IPS-18a (cell line): ENCODE measurements at regions not wholly inside any gene's neighbourhood (a gene's known extent, or its start where the extent isn't known, plus 50 kb on each side); places are given as distances from the start of the nearest gene placed in this dataset.

ENCODE experiments used
- H3K27ac ChIP-seq: one replicate; pipeline ENCODE4 v1.5.1; 2013; ENCODE audit warnings: low read length
- H3K27me3 ChIP-seq: one replicate; pipeline ENCODE4 v1.6.1; 2013; ENCODE audit warnings: mild to moderate bottlenecking, low read length; ENCODE audit not compliant: control insufficient read depth, insufficient read depth
- H3K36me3 ChIP-seq: one replicate; pipeline ENCODE4 v1.6.1; 2013; ENCODE audit warnings: low read depth, low read length; ENCODE audit not compliant: control insufficient read depth
- H3K4me1 ChIP-seq: one replicate; pipeline ENCODE4 v1.6.1; 2013; ENCODE audit warnings: low read depth, low read length; ENCODE audit not compliant: control insufficient read depth
- H3K4me3 ChIP-seq: one replicate; pipeline ENCODE4 v1.5.1; 2013; ENCODE audit warnings: low read length
- H3K9ac ChIP-seq: one replicate; pipeline ENCODE4 v1.6.1; 2013; ENCODE audit warnings: mild to moderate bottlenecking, low read length, moderate library complexity
- H3K9me3 ChIP-seq: one replicate; pipeline ENCODE4 v1.6.1; 2013; ENCODE audit warnings: low read depth, low read length; ENCODE audit not compliant: control insufficient read depth

- peak overlapping the region; percentile 54 for H3K27ac ChIP-seq
- H3K4me3 ChIP-seq = peak overlapping the region; percentile 45
- H3K36me3 ChIP-seq = no peaks in the 10 kb centered on the region
- H3K9ac ChIP-seq = peak overlapping the region; percentile 28
- H3K4me1 ChIP-seq = peaks cover 7% of the 10 kb centered on the region
- no peaks in the 10 kb centered on the region for H3K9me3 ChIP-seq
- no peaks in the 10 kb centered on the region for H3K27me3 ChIP-seq
Observed at GRCh38 chr19:46546194-46546896, 50.7 kb upstream of the PNMA8B start.

- H3K27ac ChIP-seq = no peak overlapping the region
- no peaks in the 10 kb centered on the region for H3K9me3 ChIP-seq
- H3K36me3 ChIP-seq = no peaks in the 10 kb centered on the region
- H3K4me1 ChIP-seq = peaks cover 7% of the 10 kb centered on the region
- H3K27me3 ChIP-seq = no peaks in the 10 kb centered on the region
- no peak overlapping the region for H3K4me3 ChIP-seq
- no peak overlapping the region for H3K9ac ChIP-seq
Observed at GRCh38 chr19:46550684-46551083, 50.4 kb upstream of the CALM3 start.

GRCh38 chr19:46551164-46551563, 50.0 kb upstream of the CALM3 start:
- Histone ChIP-seq H3K36me3 (no peaks in the 10 kb centered on the region), H3K9me3 (no peaks in the 10 kb centered on the region), H3K4me1 (peaks cover 6% of the 10 kb centered on the region), H3K4me3 (no peak overlapping the region), H3K27me3 (no peaks in the 10 kb centered on the region), H3K27ac (no peak overlapping the region), H3K9ac (no peak overlapping the region)
